Upper lobe of left lung (tissue), 4 donors: ENCODE measurements at regions not wholly inside any gene's neighbourhood (a gene's known extent, or its start where the extent isn't known, plus 50 kb on each side); places are given as distances from the start of the nearest gene placed in this dataset.

Experiments used
- EP300 ChIP-seq, 4 donors: sonication (generic); formaldehyde crosslinking; IDR thresholded peaks; one replicate each; pipeline ENCODE4 v1.5.1; 2017; ENCODE audit warnings: antibody characterized with exemption in 4 of 4, control low read depth in 2 of 4
- POLR2A ChIP-seq, 4 donors: fragments of 450-650 bp; IDR thresholded peaks; one replicate each; pipeline ENCODE4 v1.5.1; 2016 to 2017; ENCODE audit warnings: antibody characterized with exemption in 4 of 4, mild to moderate bottlenecking in 2 of 4
- POLR2AphosphoS5 ChIP-seq, 2 donors: sonication (generic); formaldehyde crosslinking; IDR thresholded peaks; one replicate each; pipeline ENCODE4 v1.5.1; 2017; ENCODE audit warnings: antibody characterized with exemption in 2 of 2
- TF ChIP-seq, protein P1 (sequence below), 6 experiments: fragments of 450-650 bp in 4 of 6; fragments of 200-600 bp in 2 of 6; sonication (generic) in 2 of 6; IDR thresholded peaks; one replicate each; pipeline ENCODE4 v1.5.1; 2016 to 2019; ENCODE audit warnings: antibody characterized with exemption in 6 of 6

DNA sequence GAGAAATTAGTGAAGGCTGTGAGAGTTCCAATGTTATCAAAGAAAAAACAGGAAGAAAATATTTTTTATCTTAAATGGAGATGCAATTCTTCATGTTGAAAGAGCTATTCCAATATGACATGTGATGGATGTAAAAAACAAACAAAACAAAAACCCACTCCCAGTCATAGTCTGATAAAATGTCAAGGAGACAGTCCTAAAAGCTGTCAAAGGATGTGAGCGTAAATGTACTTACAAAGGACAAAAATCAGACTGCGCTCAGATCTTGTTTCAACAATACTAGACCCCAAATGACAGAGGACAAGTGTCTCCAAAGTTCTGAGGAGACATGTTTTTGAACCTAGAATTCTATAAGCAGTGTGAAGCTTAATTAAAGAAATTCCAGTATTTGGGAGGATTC, 265.8 kb downstream of the PLPP3 start:
- TF ChIP-seq EP300 (IDR thresholded peaks at IDR 0.05): no peak
- TF ChIP-seq, protein P1, sequence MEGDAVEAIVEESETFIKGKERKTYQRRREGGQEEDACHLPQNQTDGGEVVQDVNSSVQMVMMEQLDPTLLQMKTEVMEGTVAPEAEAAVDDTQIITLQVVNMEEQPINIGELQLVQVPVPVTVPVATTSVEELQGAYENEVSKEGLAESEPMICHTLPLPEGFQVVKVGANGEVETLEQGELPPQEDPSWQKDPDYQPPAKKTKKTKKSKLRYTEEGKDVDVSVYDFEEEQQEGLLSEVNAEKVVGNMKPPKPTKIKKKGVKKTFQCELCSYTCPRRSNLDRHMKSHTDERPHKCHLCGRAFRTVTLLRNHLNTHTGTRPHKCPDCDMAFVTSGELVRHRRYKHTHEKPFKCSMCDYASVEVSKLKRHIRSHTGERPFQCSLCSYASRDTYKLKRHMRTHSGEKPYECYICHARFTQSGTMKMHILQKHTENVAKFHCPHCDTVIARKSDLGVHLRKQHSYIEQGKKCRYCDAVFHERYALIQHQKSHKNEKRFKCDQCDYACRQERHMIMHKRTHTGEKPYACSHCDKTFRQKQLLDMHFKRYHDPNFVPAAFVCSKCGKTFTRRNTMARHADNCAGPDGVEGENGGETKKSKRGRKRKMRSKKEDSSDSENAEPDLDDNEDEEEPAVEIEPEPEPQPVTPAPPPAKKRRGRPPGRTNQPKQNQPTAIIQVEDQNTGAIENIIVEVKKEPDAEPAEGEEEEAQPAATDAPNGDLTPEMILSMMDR (IDR thresholded peaks at IDR 0.05): no peak
- no peak for TF ChIP-seq POLR2A (IDR thresholded peaks at IDR 0.05)
- TF ChIP-seq POLR2AphosphoS5 (IDR thresholded peaks at IDR 0.05): no peak
